ENCODE measurements at regions not wholly inside any gene's neighbourhood (a gene's known extent, or its start where the extent isn't known, plus 50 kb on each side); places are given as distances from the start of the nearest gene placed in this dataset.

- CTCF ChIA-PET: no interaction called here
- POLR2A ChIA-PET: no interaction called here
- TF ChIP-seq CTCF (IDR thresholded peaks at IDR 0.05; ENCODE audit: control extremely low read depth, extremely low read depth, low read depth, missing control alignments): no peak
- no peak for DNase-seq (ENCODE audit: extremely low spot score)
Observed at GRCh38 chr3:182603501-182603900, 189.8 kb upstream of the ATP11B start.

GRCh38 chr3:182605882-182606611, 187.3 kb upstream of the ATP11B start:
- no peak for DNase-seq (ENCODE audit: extremely low spot score)
- POLR2A ChIA-PET: no interaction called here
- TF ChIP-seq CTCF (IDR thresholded peaks at IDR 0.05; ENCODE audit: control extremely low read depth, extremely low read depth, low read depth, missing control alignments): no peak
- CTCF ChIA-PET: no interaction called here

GRCh38 chr3:182606905-182607504, 186.3 kb upstream of the ATP11B start:
- CTCF ChIA-PET: no interaction called here
- no peak for TF ChIP-seq CTCF (IDR thresholded peaks at IDR 0.05; ENCODE audit: control extremely low read depth, extremely low read depth, low read depth, missing control alignments)
- POLR2A ChIA-PET: no interaction called here

GRCh38 chr3:182608832-182609231, 184.5 kb upstream of the ATP11B start:
- DNase-seq (ENCODE audit: extremely low spot score): no peak
- CTCF ChIA-PET: no interaction called here
- POLR2A ChIA-PET: no interaction called here

More at GRCh38 chr3:182606905-182607504, 186.3 kb upstream of the ATP11B start:
- no peak for DNase-seq (ENCODE audit: extremely low spot score)

GRCh38 chr3:182609575-182610156, 183.6 kb upstream of the ATP11B start:
- CTCF ChIA-PET: interaction anchor here (0.8 kb wide), 1 partner anchor 21 kb away, joined by 3 read pairs; no protein-coding TSS in a partner anchor

More at GRCh38 chr3:182608832-182609231, 184.5 kb upstream of the ATP11B start:
- no peak for TF ChIP-seq CTCF (IDR thresholded peaks at IDR 0.05; ENCODE audit: control extremely low read depth, extremely low read depth, low read depth, missing control alignments)

GRCh38 chr3:182612332-182612731, 181.0 kb upstream of the ATP11B start:
- DNase-seq (ENCODE audit: extremely low spot score): no peak
- ChIA-PET CTCF (no interaction called here), POLR2A (no interaction called here)
- no peak for TF ChIP-seq CTCF (IDR thresholded peaks at IDR 0.05; ENCODE audit: control extremely low read depth, extremely low read depth, low read depth, missing control alignments)

More at GRCh38 chr3:182609575-182610156, 183.6 kb upstream of the ATP11B start:
- POLR2A ChIA-PET: no interaction called here
- no peak for TF ChIP-seq CTCF (IDR thresholded peaks at IDR 0.05; ENCODE audit: control extremely low read depth, extremely low read depth, low read depth, missing control alignments)
- DNase-seq (ENCODE audit: extremely low spot score): no peak
